Neural crest cell (in vitro differentiated cells): ENCODE measurements at regions not wholly inside any gene's neighbourhood (a gene's known extent, or its start where the extent isn't known, plus 50 kb on each side); places are given as distances from the start of the nearest gene placed in this dataset.
"Not testable (repeated sequence)": the region's sequence is repeated elsewhere in the genome, so short reads cannot be mapped to it uniquely, and the experiment has no call there.

ENCODE experiments used
- DNase-seq: peaks from one replicate; pipeline ENCODE4 v3.0.0; 2021; ENCODE audit warnings: low read depth, mixed read lengths, low spot score
- H3K27ac Mint-ChIP-seq: one replicate; pipeline ENCODE4 v1.8.0; 2021; ENCODE audit warnings: mild to moderate bottlenecking, mixed read lengths; ENCODE audit not compliant: unreplicated experiment
- H3K27me3 Mint-ChIP-seq: 2 replicates; pipeline ENCODE4 v1.8.0; 2021; ENCODE audit warnings: low read depth, mild to moderate bottlenecking, mixed read lengths
- H3K36me3 Mint-ChIP-seq: 2 replicates; pipeline ENCODE4 v1.8.0; 2021; ENCODE audit warnings: low read depth, mild to moderate bottlenecking, mixed read lengths
- H3K4me1 Mint-ChIP-seq: 2 replicates; pipeline ENCODE4 v1.8.0; 2021; ENCODE audit warnings: mixed read lengths
- H3K4me3 Mint-ChIP-seq: one replicate; pipeline ENCODE4 v1.8.0; 2021; ENCODE audit warnings: mild to moderate bottlenecking, mixed read lengths
- H3K9me3 Mint-ChIP-seq: 2 replicates; pipeline ENCODE4 v1.8.0; 2021; ENCODE audit warnings: mixed read lengths

DNA sequence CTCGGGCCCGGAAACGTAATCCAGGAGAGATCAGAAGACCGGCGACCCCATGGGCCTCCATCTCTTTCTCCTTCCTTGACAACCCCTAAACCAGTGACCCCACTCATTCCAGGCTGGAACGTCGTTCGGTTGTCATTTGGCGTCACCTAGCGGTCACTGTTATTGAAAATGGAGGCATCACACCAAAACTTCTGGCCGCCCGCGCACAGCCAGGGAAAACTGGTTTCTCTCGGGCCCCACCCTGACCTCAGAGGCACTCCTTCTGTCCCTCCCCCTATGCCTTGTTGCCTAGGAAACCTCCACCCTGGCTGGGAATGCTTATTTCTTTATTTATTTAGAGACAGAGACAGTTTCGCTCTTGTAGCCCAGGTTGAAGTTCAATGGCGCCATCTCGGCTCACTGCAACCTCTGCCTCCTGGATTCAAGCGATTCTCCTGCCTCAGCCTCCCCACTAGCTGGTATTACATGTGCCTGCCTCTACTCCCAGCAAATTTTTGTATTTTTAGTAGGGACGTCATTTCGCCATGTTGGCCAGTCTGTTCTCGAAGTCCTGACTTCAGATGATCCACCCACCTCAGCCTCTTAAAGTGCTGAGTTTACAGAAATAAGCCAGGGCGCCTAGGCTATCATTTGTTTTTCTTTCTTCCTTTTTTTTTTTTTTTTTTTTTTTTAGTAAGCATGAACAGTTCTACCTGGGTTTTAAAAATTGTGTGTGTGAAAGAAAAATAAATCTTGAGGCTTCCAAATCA is 2144.1 kb upstream of the TPTE start:
- not testable (repeated sequence) for H3K4me1 Mint-ChIP-seq, H3K36me3 Mint-ChIP-seq, H3K9me3 Mint-ChIP-seq, DNase-seq, H3K27ac Mint-ChIP-seq, H3K4me3 Mint-ChIP-seq, H3K27me3 Mint-ChIP-seq

DNA sequence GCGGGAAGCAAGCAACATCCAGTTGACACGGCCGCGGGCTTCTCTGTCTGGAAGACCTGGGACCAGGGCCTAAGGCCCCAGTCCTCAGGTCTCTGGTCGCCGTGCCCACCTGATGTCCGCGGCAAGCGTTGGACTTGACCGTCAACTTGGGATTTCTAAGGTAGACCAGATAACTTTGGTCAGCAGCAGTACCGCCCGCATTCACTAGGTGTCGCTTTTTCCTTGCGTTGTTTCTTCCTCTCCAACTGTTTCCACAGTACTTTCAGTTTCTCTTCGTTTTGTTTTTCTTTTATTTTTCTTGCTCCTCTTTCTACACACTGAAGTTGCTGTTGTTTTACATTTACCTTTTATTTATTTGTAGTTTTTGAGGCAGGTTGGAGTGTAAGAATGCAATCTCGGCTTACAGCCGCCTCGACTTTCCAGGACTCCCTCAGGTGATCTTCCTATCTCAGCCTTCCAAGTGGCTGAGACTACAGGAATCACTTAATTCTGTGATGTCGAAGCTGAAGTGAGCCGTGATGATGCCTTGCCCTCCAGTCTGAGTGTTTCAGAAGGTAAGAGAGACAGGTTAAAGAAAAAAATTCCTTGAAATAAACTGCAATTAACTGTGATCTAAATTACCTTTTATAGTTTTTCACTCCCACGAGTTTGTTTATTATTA is 2140.8 kb upstream of the TPTE start:
- not testable (repeated sequence) for H3K27ac Mint-ChIP-seq, H3K9me3 Mint-ChIP-seq, H3K36me3 Mint-ChIP-seq, H3K27me3 Mint-ChIP-seq, DNase-seq, H3K4me1 Mint-ChIP-seq, H3K4me3 Mint-ChIP-seq

DNA sequence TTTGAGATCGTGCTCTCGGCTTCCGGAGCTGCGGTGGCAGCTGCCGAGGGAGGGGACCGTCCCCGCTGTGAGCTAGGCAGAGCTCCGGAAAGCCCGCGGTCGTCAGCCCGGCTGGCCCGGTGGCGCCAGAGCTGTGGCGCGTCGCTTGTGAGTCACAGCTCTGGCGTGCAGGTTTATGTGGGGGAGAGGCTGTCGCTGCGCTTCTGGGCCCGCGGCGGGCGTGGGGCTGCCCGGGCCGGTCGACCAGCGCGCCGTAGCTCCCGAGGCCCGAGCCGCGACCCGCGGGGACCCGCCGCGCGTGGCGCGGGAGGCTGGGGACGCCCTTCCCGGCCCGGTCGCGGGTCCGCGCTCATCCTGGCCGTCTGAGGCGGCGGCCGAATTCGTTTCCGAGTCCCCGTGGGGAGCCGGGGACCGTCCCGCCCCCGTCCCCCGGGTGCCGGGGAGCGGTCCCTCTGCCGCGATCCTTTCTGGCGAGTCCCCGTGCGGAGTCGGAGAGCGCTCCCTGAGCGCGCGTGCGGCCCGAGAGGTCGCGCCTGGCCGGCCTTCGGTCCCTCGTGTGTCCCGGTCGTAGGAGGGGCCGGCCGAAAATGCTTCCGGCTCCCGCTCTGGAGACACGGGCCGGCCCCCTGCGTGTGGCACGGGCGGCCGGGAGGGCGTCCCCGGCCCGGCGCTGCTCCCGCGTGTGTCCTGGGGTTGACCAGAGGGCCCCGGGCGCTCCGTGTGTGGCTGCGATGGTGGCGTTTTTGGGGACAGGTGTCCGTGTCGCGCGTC is 2133.0 kb upstream of the TPTE start:
- not testable (repeated sequence) for H3K9me3 Mint-ChIP-seq, H3K4me3 Mint-ChIP-seq, H3K27me3 Mint-ChIP-seq, H3K27ac Mint-ChIP-seq, H3K4me1 Mint-ChIP-seq, DNase-seq, H3K36me3 Mint-ChIP-seq

DNA sequence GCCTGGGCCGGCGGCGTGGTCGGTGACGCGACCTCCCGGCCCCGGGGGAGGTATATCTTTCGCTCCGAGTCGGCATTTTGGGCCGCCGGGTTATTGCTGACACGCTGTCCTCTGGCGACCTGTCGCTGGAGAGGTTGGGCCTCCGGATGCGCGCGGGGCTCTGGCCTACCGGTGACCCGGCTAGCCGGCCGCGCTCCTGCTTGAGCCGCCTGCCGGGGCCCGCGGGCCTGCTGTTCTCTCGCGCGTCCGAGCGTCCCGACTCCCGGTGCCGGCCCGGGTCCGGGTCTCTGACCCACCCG is 2132.5 kb upstream of the TPTE start:
- H3K27ac Mint-ChIP-seq, DNase-seq, H3K4me1 Mint-ChIP-seq: not testable (repeated sequence)

DNA sequence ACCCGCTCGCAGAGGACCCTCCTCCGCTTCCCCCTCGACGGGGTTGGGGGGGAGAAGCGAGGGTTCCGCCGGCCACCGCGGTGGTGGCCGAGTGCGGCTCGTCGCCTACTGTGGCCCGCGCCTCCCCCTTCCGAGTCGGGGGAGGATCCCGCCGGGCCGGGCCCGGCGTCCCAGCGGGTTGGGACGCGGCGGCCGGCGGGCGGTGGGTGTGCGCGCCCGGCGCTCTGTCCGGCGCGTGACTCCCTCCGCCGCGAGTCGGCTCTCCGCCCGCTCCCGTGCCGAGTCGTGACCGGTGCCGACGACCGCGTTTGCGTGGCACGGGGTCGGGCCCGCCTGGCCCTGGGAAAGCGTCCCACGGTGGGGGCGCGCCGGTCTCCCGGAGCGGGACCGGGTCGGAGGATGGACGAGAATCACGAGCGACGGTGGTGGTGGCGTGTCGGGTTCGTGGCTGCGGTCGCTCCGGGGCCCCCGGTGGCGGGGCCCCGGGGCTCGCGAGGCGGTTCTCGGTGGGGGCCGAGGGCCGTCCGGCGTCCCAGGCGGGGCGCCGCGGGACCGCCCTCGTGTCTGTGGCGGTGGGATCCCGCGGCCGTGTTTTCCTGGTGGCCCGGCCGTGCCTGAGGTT is 2130.7 kb upstream of the TPTE start:
- H3K4me1 Mint-ChIP-seq, H3K9me3 Mint-ChIP-seq, H3K36me3 Mint-ChIP-seq, H3K27ac Mint-ChIP-seq, DNase-seq, H3K27me3 Mint-ChIP-seq, H3K4me3 Mint-ChIP-seq: not testable (repeated sequence)

More for the DNA sequence above, 2132.5 kb upstream of the TPTE start:
- not testable (repeated sequence) for H3K9me3 Mint-ChIP-seq, H3K36me3 Mint-ChIP-seq, H3K4me3 Mint-ChIP-seq, H3K27me3 Mint-ChIP-seq

DNA sequence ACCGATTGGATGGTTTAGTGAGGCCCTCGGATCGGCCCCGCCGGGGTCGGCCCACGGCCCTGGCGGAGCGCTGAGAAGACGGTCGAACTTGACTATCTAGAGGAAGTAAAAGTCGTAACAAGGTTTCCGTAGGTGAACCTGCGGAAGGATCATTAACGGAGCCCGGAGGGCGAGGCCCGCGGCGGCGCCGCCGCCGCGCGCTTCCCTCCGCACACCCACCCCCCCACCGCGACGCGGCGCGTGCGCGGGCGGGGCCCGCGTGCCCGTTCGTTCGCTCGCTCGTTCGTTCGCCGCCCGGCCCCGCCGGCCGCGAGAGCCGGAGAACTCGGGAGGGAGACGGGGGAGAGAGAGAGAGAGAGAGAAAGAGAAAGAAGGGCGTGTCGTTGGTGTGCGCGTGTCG is 2127.0 kb upstream of the TPTE start:
- H3K27me3 Mint-ChIP-seq, DNase-seq, H3K9me3 Mint-ChIP-seq, H3K27ac Mint-ChIP-seq, H3K36me3 Mint-ChIP-seq, H3K4me3 Mint-ChIP-seq, H3K4me1 Mint-ChIP-seq: not testable (repeated sequence)

DNA sequence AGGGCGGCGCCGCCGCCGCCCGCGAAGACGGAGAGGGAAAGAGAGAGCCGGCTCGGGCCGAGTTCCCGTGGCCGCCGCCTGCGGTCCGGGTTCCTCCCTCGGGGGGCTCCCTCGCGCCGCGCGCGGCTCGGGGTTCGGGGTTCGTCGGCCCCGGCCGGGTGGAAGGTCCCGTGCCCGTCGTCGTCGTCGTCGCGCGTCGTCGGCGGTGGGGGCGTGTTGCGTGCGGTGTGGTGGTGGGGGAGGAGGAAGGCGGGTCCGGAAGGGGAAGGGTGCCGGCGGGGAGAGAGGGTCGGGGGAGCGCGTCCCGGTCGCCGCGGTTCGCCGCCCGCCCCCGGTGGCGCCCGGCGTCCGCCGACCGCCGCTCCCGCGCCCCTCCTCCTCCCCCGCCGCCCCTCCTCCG is 2125.4 kb upstream of the TPTE start:
- not testable (repeated sequence) for H3K4me3 Mint-ChIP-seq, H3K36me3 Mint-ChIP-seq, H3K27ac Mint-ChIP-seq, H3K27me3 Mint-ChIP-seq, DNase-seq, H3K4me1 Mint-ChIP-seq, H3K9me3 Mint-ChIP-seq

DNA sequence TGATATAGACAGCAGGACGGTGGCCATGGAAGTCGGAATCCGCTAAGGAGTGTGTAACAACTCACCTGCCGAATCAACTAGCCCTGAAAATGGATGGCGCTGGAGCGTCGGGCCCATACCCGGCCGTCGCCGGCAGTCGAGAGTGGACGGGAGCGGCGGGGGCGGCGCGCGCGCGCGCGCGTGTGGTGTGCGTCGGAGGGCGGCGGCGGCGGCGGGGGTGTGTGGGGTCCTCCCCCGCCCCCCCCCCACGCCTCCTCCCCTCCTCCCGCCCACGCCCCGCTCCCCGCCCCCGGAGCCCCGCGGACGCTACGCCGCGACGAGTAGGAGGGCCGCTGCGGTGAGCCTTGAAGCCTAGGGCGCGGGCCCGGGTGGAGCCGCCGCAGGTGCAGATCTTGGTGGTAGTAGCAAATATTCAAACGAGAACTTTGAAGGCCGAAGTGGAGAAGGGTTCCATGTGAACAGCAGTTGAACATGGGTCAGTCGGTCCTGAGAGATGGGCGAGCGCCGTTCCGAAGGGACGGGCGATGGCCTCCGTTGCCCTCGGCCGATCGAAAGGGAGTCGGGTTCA is 2122.4 kb upstream of the TPTE start:
- H3K27me3 Mint-ChIP-seq, DNase-seq, H3K27ac Mint-ChIP-seq, H3K4me3 Mint-ChIP-seq, H3K36me3 Mint-ChIP-seq, H3K9me3 Mint-ChIP-seq, H3K4me1 Mint-ChIP-seq: not testable (repeated sequence)

DNA sequence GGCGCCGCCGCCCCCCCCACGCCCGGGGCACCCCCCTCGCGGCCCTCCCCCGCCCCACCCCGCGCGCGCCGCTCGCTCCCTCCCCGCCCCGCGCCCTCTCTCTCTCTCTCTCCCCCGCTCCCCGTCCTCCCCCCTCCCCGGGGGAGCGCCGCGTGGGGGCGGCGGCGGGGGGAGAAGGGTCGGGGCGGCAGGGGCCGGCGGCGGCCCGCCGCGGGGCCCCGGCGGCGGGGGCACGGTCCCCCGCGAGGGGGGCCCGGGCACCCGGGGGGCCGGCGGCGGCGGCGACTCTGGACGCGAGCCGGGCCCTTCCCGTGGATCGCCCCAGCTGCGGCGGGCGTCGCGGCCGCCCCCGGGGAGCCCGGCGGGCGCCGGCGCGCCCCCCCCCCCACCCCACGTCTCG is 2121.5 kb upstream of the TPTE start:
- H3K27ac Mint-ChIP-seq, DNase-seq, H3K4me3 Mint-ChIP-seq, H3K27me3 Mint-ChIP-seq, H3K9me3 Mint-ChIP-seq, H3K36me3 Mint-ChIP-seq, H3K4me1 Mint-ChIP-seq: not testable (repeated sequence)

DNA sequence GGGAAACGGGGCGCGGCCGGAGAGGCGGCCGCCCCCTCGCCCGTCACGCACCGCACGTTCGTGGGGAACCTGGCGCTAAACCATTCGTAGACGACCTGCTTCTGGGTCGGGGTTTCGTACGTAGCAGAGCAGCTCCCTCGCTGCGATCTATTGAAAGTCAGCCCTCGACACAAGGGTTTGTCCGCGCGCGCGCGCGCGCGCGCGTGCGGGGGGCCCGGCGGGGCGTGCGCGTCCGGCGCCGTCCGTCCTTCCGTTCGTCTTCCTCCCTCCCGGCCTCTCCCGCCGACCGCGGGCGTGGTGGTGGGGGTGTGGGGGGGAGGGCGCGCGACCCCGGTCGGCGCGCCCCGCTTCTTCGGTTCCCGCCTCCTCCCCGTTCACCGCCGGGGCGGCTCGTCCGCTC is 2119.6 kb upstream of the TPTE start:
- not testable (repeated sequence) for H3K27me3 Mint-ChIP-seq, H3K4me3 Mint-ChIP-seq, H3K27ac Mint-ChIP-seq, H3K9me3 Mint-ChIP-seq, DNase-seq, H3K4me1 Mint-ChIP-seq, H3K36me3 Mint-ChIP-seq

DNA sequence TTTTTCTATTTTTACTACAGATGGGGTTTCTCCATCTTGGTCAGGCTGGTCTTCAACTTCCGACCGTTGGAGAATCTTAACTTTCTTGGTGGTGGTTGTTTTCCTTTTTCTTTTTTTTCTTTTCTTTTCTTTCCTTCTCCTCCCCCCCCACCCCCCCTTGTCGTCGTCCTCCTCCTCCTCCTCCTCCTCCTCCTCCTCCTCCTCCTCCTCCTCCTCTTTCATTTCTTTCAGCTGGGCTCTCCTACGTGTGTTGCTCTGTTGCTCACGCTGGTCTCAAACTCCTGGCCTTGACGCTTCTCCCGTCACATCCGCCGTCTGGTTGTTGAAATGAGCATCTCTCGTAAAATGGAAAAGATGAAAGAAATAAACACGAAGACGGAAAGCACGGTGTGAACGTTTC is 2115.1 kb upstream of the TPTE start:
- H3K36me3 Mint-ChIP-seq, H3K4me1 Mint-ChIP-seq, H3K9me3 Mint-ChIP-seq: not testable (repeated sequence)

DNA sequence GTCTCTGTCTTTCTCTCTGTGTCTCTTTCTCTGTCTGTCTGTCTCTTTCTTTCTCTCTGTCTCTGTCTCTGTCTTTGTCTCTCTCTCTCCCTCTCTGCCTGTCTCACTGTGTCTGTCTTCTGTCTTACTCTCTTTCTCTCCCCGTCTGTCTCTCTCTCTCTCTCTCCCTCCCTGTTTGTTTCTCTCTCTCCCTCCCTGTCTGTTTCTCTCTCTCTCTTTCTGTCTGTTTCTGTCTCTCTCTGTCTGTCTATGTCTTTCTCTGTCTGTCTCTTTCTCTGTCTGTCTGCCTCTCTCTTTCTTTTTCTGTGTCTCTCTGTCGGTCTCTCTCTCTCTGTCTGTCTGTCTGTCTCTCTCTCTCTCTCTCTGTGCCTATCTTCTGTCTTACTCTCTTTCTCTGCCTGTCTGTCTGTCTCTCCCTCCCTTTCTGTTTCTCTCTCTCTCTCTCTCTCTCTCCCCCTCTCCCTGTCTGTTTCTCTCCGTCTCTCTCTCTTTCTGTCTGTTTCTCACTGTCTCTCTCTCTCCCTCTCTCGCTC is 2110.2 kb upstream of the TPTE start:
- H3K27me3 Mint-ChIP-seq, H3K27ac Mint-ChIP-seq, DNase-seq, H3K4me1 Mint-ChIP-seq, H3K36me3 Mint-ChIP-seq, H3K4me3 Mint-ChIP-seq, H3K9me3 Mint-ChIP-seq: not testable (repeated sequence)

More for the DNA sequence above, 2115.1 kb upstream of the TPTE start:
- not testable (repeated sequence) for DNase-seq, H3K4me3 Mint-ChIP-seq, H3K27me3 Mint-ChIP-seq, H3K27ac Mint-ChIP-seq

DNA sequence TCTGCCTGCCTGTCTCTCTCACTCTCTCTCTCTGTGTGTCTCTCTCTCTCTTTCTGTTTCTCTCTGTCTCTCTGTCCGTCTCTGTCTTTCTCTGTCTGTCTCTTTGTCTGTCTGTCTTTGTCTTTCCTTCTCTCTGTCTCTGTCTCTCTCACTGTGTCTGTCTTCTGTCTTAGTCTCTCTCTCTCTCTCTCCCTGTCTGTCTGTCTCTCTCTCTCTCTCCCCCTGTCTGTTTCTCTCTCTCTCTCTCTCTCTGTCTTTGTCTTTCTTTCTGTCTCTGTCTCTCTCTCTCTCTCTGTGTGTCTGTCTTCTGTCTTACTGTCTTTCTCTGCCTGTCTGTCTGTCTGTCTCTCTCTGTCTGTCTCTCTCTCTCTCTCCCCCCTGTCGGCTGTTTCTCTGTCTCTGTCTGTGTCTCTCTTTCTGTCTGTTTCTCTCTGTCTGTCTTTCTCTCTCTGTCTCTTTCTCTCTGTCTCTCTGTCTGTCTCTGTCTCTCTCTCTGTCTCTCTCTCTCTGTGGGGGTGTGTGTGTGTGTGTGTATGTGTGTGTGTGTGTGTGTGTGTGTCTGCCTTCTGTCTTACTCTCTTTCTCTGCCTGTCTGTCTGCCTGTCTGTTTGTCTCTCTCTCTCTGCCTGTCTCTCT is 2101.3 kb upstream of the TPTE start:
- peak overlapping the region; percentile 35 for H3K4me3 Mint-ChIP-seq

More for the DNA sequence above, 2101.3 kb upstream of the TPTE start:
- not testable (repeated sequence) for H3K9me3 Mint-ChIP-seq, H3K27me3 Mint-ChIP-seq, H3K4me1 Mint-ChIP-seq, H3K36me3 Mint-ChIP-seq
- DNase-seq, result peak; percentile 29
- peak overlapping the region; percentile 46 for H3K27ac Mint-ChIP-seq
